ENCODE measurements at regions not wholly inside any gene's neighbourhood (a gene's known extent, or its start where the extent isn't known, plus 50 kb on each side); places are given as distances from the start of the nearest gene placed in this dataset.
A peak's percentile ranks its signal among the peaks of the same experiment; 100 is the strongest.
"Not testable (repeated sequence)": the region's sequence is repeated elsewhere in the genome, so short reads cannot be mapped to it uniquely, and the experiment has no call there.

DNA sequence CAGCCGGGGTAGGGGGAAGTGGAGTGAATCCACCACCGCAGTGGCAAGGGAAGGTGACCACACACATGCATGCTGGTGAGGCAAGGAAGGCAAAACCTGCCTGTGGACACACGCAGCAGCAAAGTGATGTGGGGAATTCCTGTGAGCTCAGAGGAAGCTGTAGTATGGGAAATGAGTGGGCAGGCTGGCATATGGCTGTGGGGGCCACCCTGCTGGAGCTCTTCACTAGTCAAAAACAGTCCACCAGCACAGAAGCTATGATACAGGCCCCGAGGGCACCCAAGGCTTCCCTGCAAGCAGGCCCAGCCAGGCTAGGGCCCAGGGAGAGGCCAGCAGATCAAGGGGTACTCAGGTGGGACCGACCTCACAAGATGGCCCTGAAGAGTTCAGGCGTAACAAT, 239.1 kb downstream of the CHM start:
- no peak for DNase-seq

DNA sequence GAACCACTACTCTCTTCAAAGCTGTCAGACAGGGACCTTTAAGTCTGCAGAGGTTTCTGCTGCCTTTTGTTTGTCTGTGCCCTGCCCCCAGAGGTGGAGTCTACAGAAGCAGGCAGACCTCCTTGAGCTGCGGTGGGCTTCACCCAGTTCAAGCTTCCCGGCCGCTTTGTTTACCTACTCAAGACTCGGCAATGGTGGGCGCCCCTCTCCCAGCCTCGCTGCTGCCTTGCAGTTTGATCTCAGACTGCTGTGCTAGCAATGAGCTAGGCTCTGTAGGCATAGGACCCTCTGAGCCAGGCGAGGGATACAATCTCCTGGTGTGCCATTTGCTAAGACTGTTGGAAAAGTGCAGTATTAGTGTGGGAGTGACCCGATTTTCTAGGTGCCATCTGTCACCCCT, 275.0 kb downstream of the CHM start:
- DNase-seq, result not testable (repeated sequence)

DNA sequence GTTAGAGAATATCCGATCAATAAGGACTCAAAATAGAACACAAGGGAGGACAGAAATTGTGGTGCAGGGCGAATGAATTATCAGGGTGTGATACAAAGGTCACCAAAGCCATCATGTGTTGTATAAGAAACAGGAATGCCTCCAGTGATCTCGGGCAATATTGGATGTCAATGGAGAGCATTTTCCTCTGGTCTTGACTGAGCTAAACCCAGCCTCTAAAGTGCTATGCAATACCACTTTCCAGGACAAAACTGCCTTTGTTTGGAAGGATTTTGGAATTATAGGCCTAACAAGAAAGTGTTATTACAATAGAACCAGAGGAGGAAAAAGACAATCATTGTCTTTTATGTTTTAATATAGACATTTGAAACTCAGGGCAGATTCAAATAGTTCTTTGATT, 281.7 kb downstream of the CHM start:
- DNase-seq, result no peak

DNA sequence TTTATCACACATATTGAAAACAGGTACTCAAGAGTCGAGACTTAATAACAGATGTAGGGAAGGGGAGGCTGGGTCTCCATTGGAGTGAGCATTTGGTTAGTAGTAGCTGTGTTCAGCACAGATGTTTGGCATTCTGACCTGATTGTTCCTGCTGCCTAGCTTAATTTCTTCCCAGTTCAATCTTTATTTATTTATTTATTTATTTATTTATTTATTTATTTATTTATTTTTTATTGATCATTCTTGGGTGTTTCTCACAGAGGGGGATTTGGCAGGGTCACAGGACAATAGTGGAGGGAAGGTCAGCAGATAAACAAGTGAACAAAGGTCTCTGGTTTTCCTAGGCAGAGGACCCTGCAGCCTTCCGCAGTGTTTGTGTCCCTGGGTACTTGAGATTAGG, 324.3 kb downstream of the CHM start:
- not testable (repeated sequence) for DNase-seq

DNA sequence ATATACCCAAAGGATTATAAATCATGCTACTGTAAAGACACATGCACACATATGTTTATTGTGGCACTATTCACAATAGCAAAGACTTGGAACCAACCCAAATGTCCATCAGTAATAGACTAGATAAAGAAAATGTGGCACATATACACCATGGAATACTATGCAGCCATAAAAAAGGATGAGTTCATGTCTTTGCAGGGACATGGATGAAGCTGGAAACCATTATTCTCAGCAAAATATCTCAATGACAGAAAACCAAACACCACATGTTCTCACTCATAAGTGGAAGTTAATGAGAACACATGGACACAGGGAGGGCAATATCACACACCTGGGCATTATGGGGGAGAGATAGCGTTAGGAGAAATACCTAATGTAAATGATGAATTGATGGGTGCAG, 323.8 kb upstream of the POF1B start:
- not testable (repeated sequence) for DNase-seq

DNA sequence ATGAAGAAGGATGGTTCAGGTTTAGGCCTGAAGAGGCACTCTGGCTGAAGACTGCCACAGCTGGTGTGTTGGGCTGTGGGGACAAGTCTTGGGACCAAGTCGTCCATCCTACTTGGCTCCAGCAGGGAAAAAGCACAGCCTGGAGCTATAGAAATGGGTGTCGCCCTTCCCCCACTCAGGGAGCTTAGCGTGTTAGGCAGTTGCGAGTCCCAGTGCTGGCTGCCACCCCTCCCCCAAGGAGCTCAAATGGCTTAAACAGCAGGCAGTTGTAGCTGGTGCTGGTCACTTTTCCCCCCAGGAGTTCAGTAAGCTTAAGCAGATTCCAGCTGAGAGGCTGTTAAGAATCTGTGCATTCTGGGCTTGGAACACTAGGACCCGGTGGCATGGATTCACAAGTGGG, 319.5 kb upstream of the POF1B start:
- no peak for DNase-seq

DNA sequence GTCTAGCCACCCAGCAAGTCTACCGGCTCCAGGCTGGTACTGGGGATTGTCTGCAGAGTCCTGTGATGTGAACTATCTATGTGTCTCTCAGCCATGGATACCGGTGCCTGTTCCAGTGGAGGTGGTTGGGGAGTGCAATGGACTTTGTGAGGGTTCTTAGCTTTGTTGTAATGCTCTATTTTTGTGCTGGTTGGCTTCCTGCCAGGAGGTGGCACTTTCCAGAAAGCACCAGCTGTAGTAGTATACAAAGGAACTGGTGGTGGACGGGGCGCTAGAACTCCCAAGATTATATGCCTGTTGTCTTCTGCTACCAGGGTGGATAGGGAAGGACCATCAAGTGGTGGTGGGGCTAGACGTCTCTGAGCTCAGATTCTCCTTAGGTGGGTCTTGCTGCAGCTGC, 306.4 kb upstream of the POF1B start:
- DNase-seq, result no peak

DNA sequence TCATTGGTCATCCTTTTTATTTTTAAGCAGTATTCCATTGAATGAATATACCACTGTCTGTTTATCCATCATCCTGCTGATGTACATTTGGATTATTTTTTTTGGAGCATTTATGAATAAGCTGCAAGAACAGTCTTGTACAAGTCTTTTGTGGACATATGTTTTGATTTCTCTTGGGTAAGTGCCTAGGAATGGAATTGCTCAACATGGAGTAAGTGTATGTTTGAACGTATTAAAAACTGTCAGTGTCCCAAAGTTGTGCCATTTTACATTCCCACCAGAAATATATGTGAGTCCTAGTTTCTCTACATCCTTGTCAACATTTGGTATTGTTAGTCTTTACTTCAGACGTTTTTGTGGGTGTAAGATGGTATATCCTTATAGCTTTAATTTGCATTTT, 287.0 kb upstream of the POF1B start:
- DNase-seq, result no peak

DNA sequence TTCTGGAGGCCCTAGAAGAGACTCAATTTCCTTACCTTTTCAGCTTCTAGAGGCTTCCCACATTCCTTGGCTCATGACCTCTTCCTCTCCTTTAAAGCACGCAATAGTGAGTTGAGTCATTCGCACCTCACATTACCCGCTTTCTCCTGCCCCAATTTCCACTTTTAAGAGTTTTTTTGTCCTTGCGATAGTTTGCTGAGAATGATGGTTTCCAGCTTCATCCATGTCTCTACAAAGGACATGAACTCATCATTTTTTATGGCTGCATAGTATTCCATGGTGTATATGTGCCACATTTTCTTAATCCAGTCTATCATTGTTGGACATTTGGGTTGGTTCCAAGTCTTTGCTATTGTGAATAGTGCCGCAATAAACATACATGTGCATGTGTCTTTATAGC, 284.5 kb upstream of the POF1B start:
- not testable (repeated sequence) for DNase-seq

DNA sequence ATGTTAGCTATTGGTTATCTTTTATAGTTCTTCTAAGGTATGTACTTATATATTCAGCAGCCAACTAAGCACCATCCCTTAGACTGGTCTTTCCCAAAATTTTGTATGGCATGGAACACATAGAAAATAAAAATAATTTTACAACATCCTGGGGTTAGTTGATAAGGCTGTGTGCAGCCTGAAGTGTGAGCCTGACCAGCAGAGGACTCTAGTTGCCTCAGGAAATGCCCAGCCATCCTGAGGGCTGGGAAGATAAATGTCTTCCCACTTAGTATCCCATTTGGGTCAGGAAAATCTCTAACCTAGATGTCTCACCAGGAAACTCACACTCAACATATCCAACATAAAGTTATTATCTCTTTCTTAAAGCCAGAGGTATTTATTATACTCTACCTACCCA, 251.4 kb upstream of the POF1B start:
- no peak for DNase-seq

DNA sequence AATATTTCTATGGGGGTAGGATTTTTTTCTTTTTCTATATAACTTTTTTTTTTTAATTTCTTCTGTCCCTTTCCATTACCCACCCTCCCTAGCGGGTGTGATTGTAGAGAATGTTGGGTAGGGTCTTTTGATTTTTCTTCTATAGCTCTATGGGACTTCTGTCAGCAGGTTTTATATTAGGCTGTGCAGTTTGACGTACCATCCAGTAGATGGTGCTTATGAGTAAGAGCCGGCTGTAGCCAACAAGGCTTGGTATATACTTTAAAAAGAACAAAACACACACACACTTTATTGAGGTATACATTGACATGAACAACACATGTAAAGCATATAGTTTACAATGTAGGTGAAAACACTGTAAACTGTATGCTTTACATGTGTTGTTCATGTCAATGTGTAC, 247.9 kb upstream of the POF1B start:
- no peak for DNase-seq

DNA sequence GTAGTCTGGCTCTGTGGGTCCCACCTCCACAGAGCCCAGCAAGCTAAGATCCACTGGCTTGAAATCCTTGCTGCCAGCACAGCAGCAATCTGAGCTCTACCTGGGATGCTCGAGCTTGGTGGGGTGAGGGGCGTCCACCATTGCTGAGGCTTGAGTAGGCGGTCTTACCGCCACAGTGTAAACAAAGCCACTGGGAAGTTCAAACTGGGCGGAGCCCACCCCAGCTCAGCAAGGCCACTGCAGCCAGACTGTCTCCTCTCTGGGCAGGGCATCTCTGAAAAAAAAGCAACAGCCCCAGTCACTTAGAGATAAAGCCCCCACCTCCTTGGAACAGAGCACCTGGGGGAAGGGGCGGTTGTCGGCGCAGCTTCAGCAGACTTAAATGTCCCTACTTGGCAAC, 243.2 kb upstream of the POF1B start:
- DNase-seq, result no peak

DNA sequence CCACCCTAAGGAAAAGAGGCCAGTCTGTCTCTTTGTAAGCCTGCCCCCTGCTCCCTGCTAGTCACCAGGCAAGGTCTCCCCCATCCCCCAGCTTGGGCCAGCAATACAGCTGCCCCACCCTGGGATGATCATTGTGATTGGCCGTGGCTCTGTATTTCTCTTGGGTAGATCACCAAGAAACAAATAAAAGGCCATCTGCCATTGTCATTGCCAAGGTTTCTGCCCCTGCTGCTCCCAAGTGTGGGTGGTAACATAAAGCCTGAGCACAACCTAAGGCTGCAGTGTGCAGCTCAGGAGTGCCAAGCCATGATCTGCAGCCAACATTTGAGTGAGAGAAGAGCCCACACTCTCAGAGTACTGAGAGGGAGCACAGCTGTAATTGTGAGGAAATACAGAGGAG, 241.0 kb upstream of the POF1B start:
- no peak for DNase-seq

DNA sequence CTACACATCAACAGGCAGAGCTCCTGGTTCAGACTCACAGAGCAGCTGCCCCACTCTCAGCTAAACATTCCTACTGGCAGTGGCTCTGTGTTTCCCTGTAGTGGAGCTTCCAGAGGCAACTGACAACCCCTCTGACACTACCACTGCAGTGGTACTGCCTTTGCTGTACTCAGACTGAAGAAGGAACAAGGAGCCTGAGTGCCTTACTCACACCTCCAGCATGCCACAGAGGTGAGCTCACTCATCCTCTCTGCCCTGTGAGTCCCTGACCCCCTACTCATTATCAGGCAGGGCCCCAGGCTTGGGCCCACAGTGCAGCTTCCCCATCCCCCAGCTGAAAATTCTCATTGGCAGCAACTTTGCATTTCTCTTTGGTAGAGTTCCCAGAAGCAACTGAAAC, 240.5 kb upstream of the POF1B start:
- DNase-seq, result no peak

DNA sequence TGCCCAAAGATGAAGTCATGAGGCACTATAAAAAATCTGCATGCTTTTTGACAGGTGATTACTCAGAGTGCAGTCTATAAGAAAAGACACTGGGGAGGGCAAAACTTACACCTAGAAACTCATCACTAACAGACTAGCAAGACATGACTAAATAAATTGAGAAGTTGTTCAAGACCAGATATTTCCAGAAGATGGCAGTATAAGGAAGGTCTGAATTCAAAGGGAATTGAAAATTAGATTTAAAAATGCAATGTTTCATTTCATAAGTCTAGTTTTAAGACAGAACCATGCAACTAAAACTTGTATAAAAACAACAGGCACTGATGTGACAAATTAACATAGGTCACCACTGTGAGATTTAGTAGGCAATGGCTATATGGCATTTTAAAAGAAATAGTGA, 232.5 kb upstream of the POF1B start:
- DNase-seq, result no peak

DNA sequence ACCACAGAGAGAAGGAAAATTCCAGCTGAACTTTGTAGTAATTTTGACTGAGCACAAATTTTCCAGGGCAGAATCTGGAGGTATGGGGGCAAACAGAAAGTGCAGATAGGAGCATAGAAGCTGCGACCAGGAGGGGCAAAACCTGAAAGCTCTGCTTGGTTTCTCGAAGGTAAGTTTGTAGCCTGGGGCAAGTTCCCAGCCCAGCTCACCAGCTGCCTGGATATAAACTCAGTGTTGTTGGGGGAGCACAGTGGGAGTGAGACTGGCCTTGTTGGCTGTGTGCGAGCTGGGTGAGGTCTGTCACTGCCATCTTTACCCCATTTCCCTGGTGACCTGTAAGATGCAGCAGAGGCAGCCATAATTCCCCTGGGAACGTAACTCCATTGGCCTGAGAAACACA, 213.5 kb upstream of the POF1B start:
- no peak for DNase-seq

DNA sequence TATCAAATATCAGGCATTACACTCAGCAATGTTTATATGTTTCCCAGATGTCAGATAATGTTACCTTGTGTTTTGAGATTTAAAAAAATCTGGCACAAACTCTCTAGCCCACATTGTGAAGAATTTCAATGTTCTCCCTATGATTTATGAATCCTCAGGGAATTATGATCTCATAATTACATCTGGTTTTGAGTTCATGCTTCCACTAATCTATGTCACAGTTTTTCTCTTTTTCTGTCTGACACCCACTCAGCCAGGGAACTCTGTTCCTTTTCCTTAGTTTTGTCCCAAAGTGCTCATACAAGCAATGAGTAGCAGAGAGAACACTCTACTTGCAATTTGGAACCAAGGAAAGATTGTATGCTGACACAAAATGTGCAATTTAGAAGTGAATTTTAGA, 212.1 kb upstream of the POF1B start:
- DNase-seq, result no peak

DNA sequence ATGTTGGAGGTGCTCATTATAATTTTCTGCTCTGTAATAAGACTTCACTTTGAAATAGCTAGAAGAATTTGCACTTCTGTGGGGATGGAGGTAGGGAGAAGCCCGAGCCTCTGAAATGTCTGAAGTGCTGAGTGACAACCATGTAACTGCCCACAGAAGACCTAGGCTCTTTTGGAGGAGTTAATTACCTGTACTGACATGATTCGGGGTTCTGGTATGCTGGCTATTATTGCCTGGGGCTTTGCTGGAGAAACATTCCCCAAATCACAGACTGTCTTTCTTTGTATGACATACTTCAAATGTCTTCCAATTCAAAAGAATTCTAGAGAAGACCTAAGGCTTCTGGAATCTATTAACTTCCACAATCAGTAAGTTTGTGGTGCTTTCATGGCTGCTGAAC, 211.2 kb upstream of the POF1B start:
- DNase-seq, result no peak

DNA sequence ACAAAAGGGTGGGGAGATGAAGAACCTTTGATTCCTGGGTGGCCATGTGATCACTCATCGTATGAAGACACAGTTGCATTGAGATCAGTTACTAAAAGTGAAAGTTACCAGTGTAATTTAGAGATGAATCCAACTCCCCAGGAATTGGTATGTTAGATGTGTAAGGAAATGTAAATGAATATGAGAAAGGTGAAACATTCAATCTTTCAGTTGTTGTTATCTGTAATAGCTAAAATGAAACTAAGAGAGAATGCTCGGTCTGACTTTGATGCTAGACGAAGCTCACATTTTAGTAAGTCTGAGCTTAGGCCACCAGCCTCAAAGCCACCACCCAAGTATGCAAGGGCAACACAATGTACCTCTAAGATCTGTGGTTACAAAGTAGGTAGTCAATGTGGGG, 194.3 kb upstream of the POF1B start:
- no peak for DNase-seq

DNA sequence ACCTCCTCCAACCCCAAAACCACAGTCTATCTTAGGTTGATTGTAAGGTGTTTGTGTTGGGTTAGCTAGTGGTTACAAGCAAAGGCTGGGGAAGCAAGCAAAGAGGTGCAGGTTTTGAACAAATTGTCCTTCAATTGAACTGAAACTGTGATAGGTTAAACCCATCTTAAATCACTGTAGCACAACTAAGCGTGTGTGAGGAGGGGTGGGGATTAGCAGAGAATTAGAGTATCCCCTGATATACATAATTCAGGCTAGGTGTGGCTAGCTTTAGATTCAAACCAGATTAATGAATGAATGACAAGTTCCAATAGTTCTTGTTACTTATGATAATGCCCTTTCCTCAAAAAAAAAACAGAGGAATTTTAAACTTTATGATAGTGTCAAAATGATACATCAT, 191.0 kb upstream of the POF1B start:
- no peak for DNase-seq

DNA sequence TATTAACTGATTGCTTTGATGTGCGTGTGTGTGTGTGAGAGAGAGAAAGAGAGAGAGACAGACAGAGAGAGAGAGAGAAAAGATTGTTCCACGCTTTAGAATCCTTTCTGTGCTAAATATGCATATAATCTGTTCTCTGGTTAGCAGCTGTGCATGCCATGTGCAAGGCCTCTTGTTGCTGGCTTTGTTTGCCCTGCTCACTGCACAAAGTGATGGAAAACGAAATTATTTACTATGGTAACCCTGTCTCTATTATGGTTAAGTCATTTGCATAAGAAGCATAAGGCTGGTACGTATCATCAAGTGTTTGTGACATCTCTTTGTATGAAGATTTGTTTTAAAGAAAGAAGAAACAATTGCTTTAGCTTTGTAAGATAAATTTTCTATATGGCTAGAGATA, 190.2 kb upstream of the POF1B start:
- no peak for DNase-seq

DNA sequence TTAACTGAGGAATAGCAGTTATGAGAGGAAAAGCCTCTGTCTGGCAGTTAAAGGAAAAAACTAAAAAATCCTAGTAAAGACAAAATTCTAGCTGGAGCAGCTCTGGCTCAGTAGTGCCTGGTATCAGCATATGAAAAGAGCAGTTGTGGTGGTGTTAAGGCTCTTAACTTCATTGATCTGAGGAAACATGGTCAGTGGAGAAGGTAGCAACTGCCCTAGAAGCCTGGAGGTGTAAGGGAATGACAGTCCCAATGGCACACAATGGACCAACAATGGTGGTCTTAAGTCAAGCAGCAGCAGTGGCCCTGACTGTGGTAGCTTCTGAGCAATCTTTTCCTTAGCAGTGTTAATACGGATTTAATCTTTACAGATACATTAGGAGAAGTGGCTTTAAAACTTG, 189.6 kb upstream of the POF1B start:
- DNase-seq, result no peak

DNA sequence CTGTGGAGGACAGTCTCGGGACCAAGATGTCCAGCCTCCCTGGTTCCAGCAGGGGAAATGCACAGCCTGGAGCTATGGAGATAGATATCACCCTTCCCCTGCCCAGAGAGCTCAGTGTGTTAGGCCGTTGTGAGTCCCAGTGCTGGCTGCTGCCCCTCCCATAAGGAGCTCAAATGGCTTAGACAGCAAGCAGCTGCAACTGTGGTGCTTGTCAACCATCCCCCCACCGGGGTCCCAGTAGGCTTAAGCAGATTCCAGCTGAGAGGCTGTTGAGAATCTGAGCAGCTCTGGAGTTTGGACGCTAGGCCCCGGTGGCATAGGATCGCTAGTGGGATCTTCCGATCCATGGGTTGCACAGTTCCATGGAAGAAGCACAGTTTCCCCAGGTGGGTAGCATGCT, 181.8 kb upstream of the POF1B start:
- DNase-seq, result peak; percentile 40

DNA sequence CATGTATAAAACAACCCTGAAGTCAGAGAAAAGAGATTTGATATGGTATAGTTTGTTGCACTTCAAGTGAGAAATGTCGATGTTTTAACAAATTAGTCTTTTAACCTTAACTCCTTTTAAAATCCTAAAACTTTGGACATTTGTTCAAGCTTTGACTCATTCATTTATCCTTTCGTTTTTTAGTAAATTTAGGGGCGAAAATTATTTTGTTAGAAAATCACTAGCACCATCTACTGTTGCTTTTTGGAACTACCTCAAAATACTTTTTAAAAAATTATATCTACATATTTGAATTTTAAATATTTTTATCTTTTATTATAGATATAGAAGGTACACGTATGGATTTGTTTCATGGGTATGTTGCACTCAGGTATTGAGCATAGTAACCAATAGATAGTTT, 165.1 kb upstream of the POF1B start:
- no peak for DNase-seq

DNA sequence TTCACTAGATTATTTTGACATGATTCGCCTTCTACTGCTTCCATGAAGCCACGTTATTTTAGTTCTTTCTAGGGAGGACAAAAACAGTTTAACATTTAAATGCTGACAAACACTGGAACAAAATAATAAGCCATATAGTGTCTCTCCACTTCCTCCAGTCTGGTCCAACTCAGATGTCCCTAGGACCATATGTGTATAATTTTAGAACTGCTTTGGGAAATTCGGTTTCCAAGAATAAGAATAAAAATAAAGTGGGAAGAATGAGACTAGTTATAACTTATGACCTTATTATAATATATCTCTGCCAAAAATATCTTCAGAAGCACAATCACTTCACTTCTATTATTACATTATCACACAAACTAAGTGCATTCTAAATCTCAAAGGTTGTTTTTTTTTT, 164.4 kb upstream of the POF1B start:
- DNase-seq, result no peak

DNA sequence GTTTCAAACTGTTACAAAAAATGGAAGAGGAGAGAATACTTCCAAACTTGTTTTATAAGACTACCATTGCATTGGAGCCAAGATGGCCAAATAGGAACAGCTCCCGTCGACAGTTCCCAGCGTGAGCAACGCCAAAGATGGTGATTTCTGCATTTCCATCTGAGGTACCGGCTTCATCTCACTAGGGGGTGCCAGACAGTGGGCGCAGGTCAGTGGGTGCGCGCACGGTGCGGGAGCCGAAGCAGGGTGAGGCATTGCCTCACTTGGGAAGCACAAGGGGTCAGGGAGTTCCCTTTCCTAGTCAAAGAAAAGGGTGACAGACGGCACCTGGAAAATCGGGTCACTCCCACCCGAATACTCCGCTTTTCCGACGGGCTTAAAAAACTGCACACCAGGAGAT, 149.7 kb upstream of the POF1B start:
- DNase-seq, result not testable (repeated sequence)
